PC-3 (cell line): ENCODE measurements at regions not wholly inside any gene's neighbourhood (a gene's known extent, or its start where the extent isn't known, plus 50 kb on each side); places are given as distances from the start of the nearest gene placed in this dataset.

Experiments
- EZH2 ChIP-seq: fragments of 300-600 bp; sonication (generic); IDR thresholded peaks from one replicate; pipeline ENCODE4 v1.6.1; 2017; ENCODE audit warnings: antibody characterized with exemption, mild to moderate bottlenecking, low read length; ENCODE audit not compliant: unreplicated experiment
- EZH2phosphoT487 ChIP-seq: fragments of 300-600 bp; sonication (generic); IDR thresholded peaks from 2 replicates; pipeline ENCODE4 v1.6.1; 2018; ENCODE audit warnings: mild to moderate bottlenecking, antibody characterized with exemption, low read length, borderline replicate concordance
- TF ChIP-seq, protein P1 (sequence below): fragments of 300-600 bp; sonication (generic); conservative IDR thresholded peaks from 2 replicates; pipeline ENCODE4 v1.5.1; 2017; ENCODE audit warnings: antibody characterized with exemption, low read depth, mild to moderate bottlenecking, low read length

DNA sequence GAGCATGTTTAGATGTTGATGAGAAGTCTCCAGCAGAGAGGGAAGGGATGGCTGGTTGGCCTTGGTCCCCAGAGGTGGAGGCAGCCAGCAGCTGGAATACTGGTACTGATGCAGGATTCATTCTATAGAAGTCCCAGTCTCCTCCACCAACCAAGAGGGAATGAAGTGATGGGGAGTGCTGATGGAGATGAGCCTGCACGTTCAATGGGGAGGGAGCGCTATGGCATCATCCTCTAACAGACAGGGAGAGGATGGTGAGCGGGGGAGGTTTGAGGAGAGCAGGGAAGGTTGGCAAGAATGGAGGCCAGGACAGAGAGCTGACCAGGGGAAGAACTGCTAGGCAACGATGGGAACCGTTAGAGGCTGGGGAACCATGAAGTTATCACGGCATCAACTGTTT, 159.8 kb upstream of the MVB12B start:
- TF ChIP-seq, protein P1, sequence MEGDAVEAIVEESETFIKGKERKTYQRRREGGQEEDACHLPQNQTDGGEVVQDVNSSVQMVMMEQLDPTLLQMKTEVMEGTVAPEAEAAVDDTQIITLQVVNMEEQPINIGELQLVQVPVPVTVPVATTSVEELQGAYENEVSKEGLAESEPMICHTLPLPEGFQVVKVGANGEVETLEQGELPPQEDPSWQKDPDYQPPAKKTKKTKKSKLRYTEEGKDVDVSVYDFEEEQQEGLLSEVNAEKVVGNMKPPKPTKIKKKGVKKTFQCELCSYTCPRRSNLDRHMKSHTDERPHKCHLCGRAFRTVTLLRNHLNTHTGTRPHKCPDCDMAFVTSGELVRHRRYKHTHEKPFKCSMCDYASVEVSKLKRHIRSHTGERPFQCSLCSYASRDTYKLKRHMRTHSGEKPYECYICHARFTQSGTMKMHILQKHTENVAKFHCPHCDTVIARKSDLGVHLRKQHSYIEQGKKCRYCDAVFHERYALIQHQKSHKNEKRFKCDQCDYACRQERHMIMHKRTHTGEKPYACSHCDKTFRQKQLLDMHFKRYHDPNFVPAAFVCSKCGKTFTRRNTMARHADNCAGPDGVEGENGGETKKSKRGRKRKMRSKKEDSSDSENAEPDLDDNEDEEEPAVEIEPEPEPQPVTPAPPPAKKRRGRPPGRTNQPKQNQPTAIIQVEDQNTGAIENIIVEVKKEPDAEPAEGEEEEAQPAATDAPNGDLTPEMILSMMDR: no peak
- TF ChIP-seq EZH2phosphoT487 (no peak), EZH2 (no peak)
